H1 (cell line): ENCODE measurements at regions not wholly inside any gene's neighbourhood (a gene's known extent, or its start where the extent isn't known, plus 50 kb on each side); places are given as distances from the start of the nearest gene placed in this dataset.

ENCODE experiments used
- CTCF ChIA-PET: fragments of 300-600 bp; sonication (Branson Sonifier 250); formaldehyde crosslinking; loops from one replicate; lab custom pipeline; 2021; ENCODE audit not compliant: partially characterized antibody; lab: Charles Lee
- POLR2A ChIA-PET: fragments of 300-600 bp; sonication (Branson Sonifier 250); formaldehyde crosslinking; loops from one replicate; lab custom pipeline; 2021; ENCODE audit warnings: inconsistent platforms; ENCODE audit not compliant: partially characterized antibody; lab: Charles Lee
- DNase-seq, 2 experiments: peaks; one replicate each; pipeline versions ENCODE4 v3.0.0 to v3.0.0-alpha.2; 2010 to 2022; ENCODE audit warnings: low spot score in 2 of 2, low read depth in 1 of 2, mixed read lengths in 1 of 2
- FAIRE-seq: peaks from 2 replicates; lab custom pipeline; 2011; peaks lifted over from hg19 to GRCh38; lab: Jason Lieb, UNC
- H2AFZ ChIP-seq: 2 replicates; pipeline ENCODE4 v1.8.1; 2012; ENCODE audit warnings: low read length, inconsistent platforms
- H2AK5ac ChIP-seq: 2 replicates; pipeline ENCODE4 v1.6.1; 2013; ENCODE audit warnings: low read depth, low read length
- H2BK120ac ChIP-seq: replicated peaks from 2 replicates; pipeline ENCODE3; 2013; ENCODE audit warnings: low read depth, low read length, inconsistent platforms
- H2BK12ac ChIP-seq: 2 replicates; pipeline ENCODE4 v1.6.1; 2013; ENCODE audit warnings: low read depth, low read length
- H2BK15ac ChIP-seq: 2 replicates; pipeline ENCODE4 v1.6.1; 2013; ENCODE audit warnings: low read length
- H2BK20ac ChIP-seq: 2 replicates; pipeline ENCODE4 v1.6.1; 2013; ENCODE audit warnings: low read length
- H2BK5ac ChIP-seq: 2 replicates; pipeline ENCODE4 v1.6.1; 2013; ENCODE audit warnings: low read depth, low read length
- H3K14ac ChIP-seq: 2 replicates; pipeline ENCODE4 v1.6.1; 2013; ENCODE audit warnings: inconsistent platforms; ENCODE audit not compliant: insufficient read length
- H3K18ac ChIP-seq: 2 replicates; pipeline ENCODE4 v1.6.1; 2013; ENCODE audit warnings: low read length; ENCODE audit errors: extremely low read depth
- H3K23ac ChIP-seq: 2 replicates; pipeline ENCODE4 v1.6.1; 2013; ENCODE audit warnings: inconsistent platforms; ENCODE audit not compliant: insufficient read length
- H3K23me2 ChIP-seq: 2 replicates; pipeline ENCODE4 v1.6.1; 2013; ENCODE audit warnings: low read depth, low read length
- H3K27ac ChIP-seq: 2 replicates; pipeline ENCODE4 v1.6.1; 2011; ENCODE audit warnings: low read depth, low read length, inconsistent platforms
- H3K27me3 ChIP-seq, 4 experiments: replicated peaks in 1 of 4; 1 replicate in 1 of 4; 2 replicates in 3 of 4; pipeline versions ENCODE4 v1.6.1 to v1.8.1; 2011 to 2013; ENCODE audit warnings: low read length in 3 of 4, mild to moderate bottlenecking in 3 of 4, inconsistent platforms in 2 of 4, mixed read lengths in 2 of 4, moderate library complexity in 1 of 4; ENCODE audit not compliant: control insufficient read depth in 3 of 4, insufficient read depth in 3 of 4; ENCODE audit errors: extremely low read depth in 1 of 4
- H3K36me3 ChIP-seq, 4 experiments: 2 replicates each; pipeline versions ENCODE4 v1.6.1 to v1.8.1; 2011 to 2013; ENCODE audit warnings: mild to moderate bottlenecking in 4 of 4, low read length in 3 of 4, moderate library complexity in 2 of 4, control low read depth in 1 of 4, inconsistent platforms in 1 of 4; ENCODE audit not compliant: insufficient read depth in 4 of 4, control insufficient read depth in 2 of 4
- H3K4ac ChIP-seq: replicated peaks from 2 replicates; pipeline ENCODE3; 2013; ENCODE audit warnings: low read length, low read depth, mixed read lengths, inconsistent platforms; ENCODE audit not compliant: insufficient read length
- H3K4me1 ChIP-seq, 4 experiments: replicated peaks in 1 of 4; 1 replicate in 1 of 4; 2 replicates in 3 of 4; pipeline versions ENCODE4 v1.6.1 to v1.8.1; 2011 to 2013; ENCODE audit warnings: low read length in 3 of 4, inconsistent platforms in 2 of 4, mixed read lengths in 1 of 4; ENCODE audit not compliant: insufficient read depth in 4 of 4, control insufficient read depth in 3 of 4
- H3K4me2 ChIP-seq, 2 experiments: 2 replicates each; pipeline versions ENCODE4 v1.6.1 to v1.8.1; 2011 to 2013; ENCODE audit warnings: low read depth in 2 of 2, low read length in 2 of 2, control low read depth in 1 of 2, inconsistent platforms in 1 of 2, mild to moderate bottlenecking in 1 of 2; ENCODE audit not compliant: insufficient read depth in 1 of 2
- H3K4me3 ChIP-seq, 4 experiments: fragments of 200-600, 300-600 bp in 1 of 4; sonication (generic), shearing (Covaris generic), sonication (Bioruptor Twin) in 1 of 4; 2 replicates each; pipeline versions ENCODE4 v1.5.1 to v1.8.1; 2011 to 2016; ENCODE audit warnings: low read length in 4 of 4, low read depth in 3 of 4, control low read depth in 2 of 4, inconsistent platforms in 2 of 4, mild to moderate bottlenecking in 2 of 4, mixed read lengths in 1 of 4, moderate library complexity in 1 of 4; ENCODE audit not compliant: insufficient read depth in 2 of 4; ENCODE audit errors: extremely low read depth in 1 of 4
- H3K56ac ChIP-seq: replicated peaks from 2 replicates; pipeline ENCODE3; 2013; ENCODE audit warnings: low read depth, mild to moderate bottlenecking, mixed read lengths, low read length, inconsistent platforms; ENCODE audit not compliant: insufficient read length
- H3K79me1 ChIP-seq: 2 replicates; pipeline ENCODE4 v1.6.1; 2013; ENCODE audit warnings: low read depth, low read length, control low read depth
- H3K79me2 ChIP-seq, 2 experiments: 2 replicates each; pipeline versions ENCODE4 v1.6.1 to v1.8.1; 2012 to 2013; ENCODE audit warnings: low read length in 2 of 2, mild to moderate bottlenecking in 2 of 2, inconsistent platforms in 1 of 2; ENCODE audit not compliant: insufficient read depth in 2 of 2, control insufficient read depth in 1 of 2
- H3K9ac ChIP-seq, 4 experiments: replicated peaks in 1 of 4; 1 replicate in 1 of 4; 2 replicates in 3 of 4; pipeline versions ENCODE4 v1.6.1 to v1.8.1; 2011 to 2013; ENCODE audit warnings: low read depth in 3 of 4, low read length in 3 of 4, control low read depth in 2 of 4, mild to moderate bottlenecking in 2 of 4, moderate library complexity in 2 of 4, inconsistent platforms in 1 of 4; ENCODE audit errors: extremely low read depth in 1 of 4
- H3K9me3 ChIP-seq, 2 experiments: 2 replicates each; pipeline versions ENCODE4 v1.6.1 to v1.8.1; 2012 to 2013; ENCODE audit warnings: mild to moderate bottlenecking in 2 of 2, moderate library complexity in 2 of 2, control low read depth in 1 of 2, inconsistent platforms in 1 of 2, low read depth in 1 of 2, low read length in 1 of 2, mixed read lengths in 1 of 2; ENCODE audit not compliant: insufficient read depth in 2 of 2
- H4K20me1 ChIP-seq, 2 experiments: replicated peaks in 1 of 2; 2 replicates each; pipeline versions ENCODE3 to v1.8.1; 2011 to 2013; ENCODE audit warnings: inconsistent platforms in 2 of 2, low read length in 2 of 2, mild to moderate bottlenecking in 1 of 2; ENCODE audit not compliant: insufficient read depth in 2 of 2, control insufficient read depth in 1 of 2
- H4K5ac ChIP-seq: 2 replicates; pipeline ENCODE4 v1.6.1; 2013; ENCODE audit warnings: low read length, low read depth, mixed read lengths, inconsistent platforms; ENCODE audit not compliant: insufficient read length
- H4K8ac ChIP-seq: 2 replicates; pipeline ENCODE4 v1.8.0; 2013; ENCODE audit warnings: mild to moderate bottlenecking, moderate library complexity, low read length, inconsistent platforms; ENCODE audit not compliant: insufficient read depth; ENCODE audit errors: extremely low read depth
- H4K91ac ChIP-seq: replicated peaks from 2 replicates; pipeline ENCODE3; 2013; ENCODE audit warnings: low read length, mixed read lengths, inconsistent platforms; ENCODE audit not compliant: insufficient read length
- PHF8 ChIP-seq: fragments of 200-600 bp; sonication (generic); conservative IDR thresholded peaks from 2 replicates; pipeline ENCODE4 v1.7.1; 2012; ENCODE audit warnings: low read depth, mild to moderate bottlenecking, inconsistent platforms, low read length, moderate library complexity
- SP2 ChIP-seq: IDR thresholded peaks from 2 replicates; pipeline ENCODE4 v1.6.1; 2012; ENCODE audit warnings: mild to moderate bottlenecking, low read length, inconsistent platforms
- WGBS, 2 experiments: shearing (Covaris generic) in 1 of 2; methylation state at CpG; one replicate each; pipeline versions ENCODE4 v1.1.6 to v1.1.7; 2013 to 2015; ENCODE audit warnings: low lambda C conversion rate in 2 of 2, mixed read lengths in 2 of 2, inconsistent platforms in 1 of 2, low coverage in 1 of 2, missing lambda C conversion rate in 1 of 2; ENCODE audit not compliant: insufficient replicate concordance in 2 of 2, insufficient coverage in 1 of 2, insufficient read length in 1 of 2; ENCODE audit errors: extremely low coverage in 1 of 2, missing lambda C conversion rate in 1 of 2; 5-methylcytosine and 5-hydroxymethylcytosine counted together

- H3K56ac ChIP-seq = no peak overlapping the region
- peaks cover 0 to 4% (median 0%) of the 10 kb centered on the region in 4 experiments; a peak in 1 of 7 replicates for H3K27me3 ChIP-seq
- no peak overlapping the region for H2BK20ac ChIP-seq
- no peak overlapping the region for H3K9ac ChIP-seq
- no peaks in the 10 kb centered on the region for H3K23me2 ChIP-seq
- WGBS, 2 experiments = 100% methylated on average over 1 of the region's 1 CpG; no CpG with 5 or more reads in 1 of the 2 experiments
- no peaks in the 10 kb centered on the region for H3K79me2 ChIP-seq
- H3K23ac ChIP-seq = no peak overlapping the region
- H3K4ac ChIP-seq = no peak overlapping the region
- H3K18ac ChIP-seq = no peak overlapping the region
- no peaks in the 10 kb centered on the region for H3K79me1 ChIP-seq
- no peak for TF ChIP-seq PHF8
- no peak for TF ChIP-seq SP2
- TF ChIP-seq, all 59 proteins: peak for 0
- Histone ChIP-seq H2BK120ac (no peak overlapping the region), H2AK5ac (no peak overlapping the region), H3K36me3 (no peaks in the 10 kb centered on the region), H3K4me2 (no peak overlapping the region), H3K4me1 (peaks cover under 1 to 8% (median 4%) of the 10 kb centered on the region in 4 experiments; a peak in 5 of 7 replicates), H2BK15ac (no peak overlapping the region), H3K14ac (no peak overlapping the region), H3K4me3 (no peak overlapping the region), H4K91ac (no peak overlapping the region), H3K9me3 (no peaks in the 10 kb centered on the region), H4K5ac (no peak overlapping the region), H2BK12ac (no peak overlapping the region), H2BK5ac (no peak overlapping the region), H4K20me1 (peaks cover 0 to 2% of the 10 kb centered on the region in 2 experiments), H2AFZ (no peak overlapping the region), H4K8ac (no peak overlapping the region), H3K27ac (no peak overlapping the region)
- DNase-seq (no peak), FAIRE-seq (no peak)
- CTCF ChIA-PET = interaction anchor here (0.7 to 4.8 kb wide), 4 partner anchors 20 to 79 kb away, joined by 3 to 36 read pairs (median 3); no protein-coding TSS in a partner anchor
- POLR2A ChIA-PET = no interaction called here
Observed at GRCh38 chr4:4647041-4647440, 105.2 kb upstream of the STX18 start.
